Stomach (tissue), 4 donors: ENCODE measurements at regions not wholly inside any gene's neighbourhood (a gene's known extent, or its start where the extent isn't known, plus 50 kb on each side); places are given as distances from the start of the nearest gene placed in this dataset.

ENCODE experiments used
- EP300 ChIP-seq: sonication (generic); formaldehyde crosslinking; IDR thresholded peaks from one replicate; pipeline ENCODE4 v1.6.1; 2017; ENCODE audit warnings: antibody characterized with exemption
- POLR2A ChIP-seq, 4 donors: fragments of 450-650 bp; IDR thresholded peaks; one replicate each; pipeline ENCODE4 v1.6.1; 2016; ENCODE audit warnings: antibody characterized with exemption in 4 of 4, control low read depth in 2 of 4, mild to moderate bottlenecking in 1 of 4, moderate library complexity in 1 of 4
- POLR2AphosphoS5 ChIP-seq, 3 donors: sonication (generic); formaldehyde crosslinking; IDR thresholded peaks; one replicate each; pipeline ENCODE4 v1.6.1; 2016; ENCODE audit warnings: antibody characterized with exemption in 3 of 3
- TF ChIP-seq, protein P1 (sequence below), 7 experiments: fragments of 450-650 bp in 4 of 7; fragments of 200-600 bp in 3 of 7; sonication (generic) in 3 of 7; IDR thresholded peaks; one replicate each; pipeline ENCODE4 v1.5.1; 2016 to 2019; ENCODE audit warnings: antibody characterized with exemption in 7 of 7, control low read depth in 2 of 7, mild to moderate bottlenecking in 1 of 7

DNA sequence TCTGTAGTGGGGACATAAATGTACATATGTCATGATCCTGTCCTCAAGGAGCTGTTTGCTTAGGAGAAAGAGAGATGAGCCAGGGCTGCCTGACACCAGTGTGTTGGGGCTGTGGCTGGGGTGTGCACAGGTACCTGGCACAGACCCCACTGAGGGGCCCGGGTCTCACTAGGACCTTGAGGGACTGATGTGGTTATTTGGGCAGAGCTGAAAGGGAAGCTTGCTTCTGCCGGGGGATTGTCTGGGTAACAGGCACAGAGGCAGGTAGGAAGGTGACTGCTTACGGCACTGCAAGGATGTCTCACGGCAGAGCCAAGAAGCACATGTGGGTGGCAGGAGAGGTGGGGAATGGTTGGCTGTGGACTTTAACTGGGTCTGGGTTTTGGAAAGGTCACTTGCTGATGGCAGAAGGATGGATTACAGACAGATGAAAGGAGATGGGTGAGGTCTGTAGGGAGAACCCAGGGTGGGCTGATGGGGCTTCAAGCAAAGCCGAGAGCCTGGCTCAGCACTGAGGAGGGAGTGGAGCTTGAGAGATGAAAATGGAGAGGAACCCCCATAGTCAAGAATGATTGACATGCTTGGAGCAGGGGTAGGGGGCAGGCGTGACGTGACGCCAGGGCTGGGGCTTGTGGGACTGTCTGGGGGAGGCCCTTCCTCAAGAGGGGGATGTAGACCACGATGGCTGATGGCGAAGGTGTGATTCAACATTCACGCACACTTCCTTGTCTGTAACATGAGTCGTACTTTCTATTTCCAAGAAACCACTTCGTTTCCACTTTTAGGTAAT, 207.7 kb upstream of the SHH start:
- TF ChIP-seq, protein P1, sequence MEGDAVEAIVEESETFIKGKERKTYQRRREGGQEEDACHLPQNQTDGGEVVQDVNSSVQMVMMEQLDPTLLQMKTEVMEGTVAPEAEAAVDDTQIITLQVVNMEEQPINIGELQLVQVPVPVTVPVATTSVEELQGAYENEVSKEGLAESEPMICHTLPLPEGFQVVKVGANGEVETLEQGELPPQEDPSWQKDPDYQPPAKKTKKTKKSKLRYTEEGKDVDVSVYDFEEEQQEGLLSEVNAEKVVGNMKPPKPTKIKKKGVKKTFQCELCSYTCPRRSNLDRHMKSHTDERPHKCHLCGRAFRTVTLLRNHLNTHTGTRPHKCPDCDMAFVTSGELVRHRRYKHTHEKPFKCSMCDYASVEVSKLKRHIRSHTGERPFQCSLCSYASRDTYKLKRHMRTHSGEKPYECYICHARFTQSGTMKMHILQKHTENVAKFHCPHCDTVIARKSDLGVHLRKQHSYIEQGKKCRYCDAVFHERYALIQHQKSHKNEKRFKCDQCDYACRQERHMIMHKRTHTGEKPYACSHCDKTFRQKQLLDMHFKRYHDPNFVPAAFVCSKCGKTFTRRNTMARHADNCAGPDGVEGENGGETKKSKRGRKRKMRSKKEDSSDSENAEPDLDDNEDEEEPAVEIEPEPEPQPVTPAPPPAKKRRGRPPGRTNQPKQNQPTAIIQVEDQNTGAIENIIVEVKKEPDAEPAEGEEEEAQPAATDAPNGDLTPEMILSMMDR (IDR thresholded peaks at IDR 0.05) = no peak
- no peak for TF ChIP-seq POLR2A (IDR thresholded peaks at IDR 0.05)
- TF ChIP-seq EP300 = no peak
- no peak for TF ChIP-seq POLR2AphosphoS5 (IDR thresholded peaks at IDR 0.05)
